Myocyte (in vitro differentiated cells): ENCODE measurements at regions not wholly inside any gene's neighbourhood (a gene's known extent, or its start where the extent isn't known, plus 50 kb on each side); places are given as distances from the start of the nearest gene placed in this dataset.

ENCODE experiments used
- DNase-seq: peaks from one replicate; pipeline ENCODE4 v3.0.0-alpha.2; 2012; ENCODE audit warnings: low read depth

DNA sequence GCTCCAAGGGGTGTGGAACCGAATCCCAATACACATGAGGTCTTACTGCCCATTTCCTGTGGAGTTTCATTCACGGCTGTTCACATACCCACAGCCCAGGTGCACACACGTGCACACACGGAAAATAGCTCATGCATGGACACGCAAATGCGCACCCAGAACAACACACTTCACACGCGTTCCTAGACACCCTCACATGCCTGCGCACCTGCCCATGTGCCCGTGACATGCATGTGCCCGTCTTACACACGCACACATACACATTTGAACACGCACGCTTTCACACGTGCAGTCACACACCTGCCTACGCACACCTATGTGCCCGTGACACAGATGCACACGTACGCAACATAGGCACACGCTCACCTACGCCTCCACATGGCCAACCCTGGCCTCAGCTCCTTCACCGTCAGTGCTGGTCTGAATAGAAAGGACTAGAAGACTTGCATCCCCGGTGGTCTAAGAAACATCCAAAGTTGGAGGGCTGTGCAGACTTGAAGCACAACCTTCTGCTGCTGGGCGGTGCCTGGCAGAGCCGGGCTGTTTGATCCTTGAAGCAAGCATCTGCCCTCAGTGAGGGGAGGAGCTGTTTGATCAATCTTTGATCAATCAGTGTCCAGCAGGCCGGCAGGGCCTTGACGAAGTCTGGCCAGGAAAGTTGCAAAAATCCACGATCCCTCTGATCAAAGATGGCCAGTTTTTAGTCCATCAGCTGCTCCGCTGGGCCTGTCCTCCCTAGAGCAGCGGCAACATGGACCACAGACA is 164.7 kb downstream of the OLFM1 start:
- no peak for DNase-seq

DNA sequence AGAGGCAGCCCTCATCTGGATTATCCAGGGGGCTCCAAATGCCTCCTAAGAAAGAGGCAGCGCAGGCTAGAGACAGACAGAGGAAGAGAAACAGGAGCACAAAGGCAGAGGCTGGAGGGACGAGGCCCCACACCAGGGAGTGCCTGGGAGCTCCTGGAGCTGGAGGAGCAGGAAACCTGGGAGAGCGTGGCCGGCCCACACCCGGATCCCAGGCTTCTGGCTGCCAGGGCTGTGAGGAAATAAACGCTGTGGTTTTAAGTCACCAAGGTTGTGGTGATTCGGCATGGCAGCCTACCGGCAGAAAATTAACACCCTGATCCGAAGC is 165.5 kb downstream of the OLFM1 start:
- DNase-seq, result no peak

DNA sequence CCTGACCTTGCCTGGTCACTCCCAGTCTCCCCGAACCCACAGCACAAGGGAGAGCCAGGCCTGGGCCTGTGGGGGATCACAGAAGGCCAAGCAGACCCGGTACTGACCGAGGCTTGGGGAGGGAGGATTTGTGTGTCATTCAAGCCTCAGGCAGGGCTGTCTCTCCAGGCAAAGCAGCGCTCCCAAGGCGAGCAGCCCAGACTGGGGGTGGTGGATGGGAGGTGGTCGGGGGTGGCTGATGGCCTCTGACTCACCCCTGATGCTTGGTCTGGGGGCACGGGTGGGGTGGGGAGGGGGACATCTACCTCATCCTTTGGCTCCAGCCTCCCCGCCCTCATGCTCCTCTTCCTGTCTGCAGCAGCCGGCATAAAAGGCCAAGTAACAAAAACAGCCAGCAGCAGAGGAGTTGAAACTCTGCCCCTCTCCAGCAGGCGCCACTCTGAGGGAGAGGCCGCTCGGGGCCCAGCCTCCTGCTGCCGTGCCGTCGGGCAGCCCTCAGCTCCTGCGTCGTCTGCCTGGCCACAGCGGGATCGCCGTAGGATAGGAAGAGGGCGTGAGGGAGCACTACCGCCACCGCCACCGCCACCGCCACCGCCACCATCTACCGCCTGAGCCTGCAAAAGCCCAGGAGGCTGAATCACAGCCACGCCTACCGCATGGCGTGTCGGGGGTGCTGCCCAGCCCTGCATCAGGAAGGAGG is 166.0 kb downstream of the OLFM1 start:
- DNase-seq, result no peak

DNA sequence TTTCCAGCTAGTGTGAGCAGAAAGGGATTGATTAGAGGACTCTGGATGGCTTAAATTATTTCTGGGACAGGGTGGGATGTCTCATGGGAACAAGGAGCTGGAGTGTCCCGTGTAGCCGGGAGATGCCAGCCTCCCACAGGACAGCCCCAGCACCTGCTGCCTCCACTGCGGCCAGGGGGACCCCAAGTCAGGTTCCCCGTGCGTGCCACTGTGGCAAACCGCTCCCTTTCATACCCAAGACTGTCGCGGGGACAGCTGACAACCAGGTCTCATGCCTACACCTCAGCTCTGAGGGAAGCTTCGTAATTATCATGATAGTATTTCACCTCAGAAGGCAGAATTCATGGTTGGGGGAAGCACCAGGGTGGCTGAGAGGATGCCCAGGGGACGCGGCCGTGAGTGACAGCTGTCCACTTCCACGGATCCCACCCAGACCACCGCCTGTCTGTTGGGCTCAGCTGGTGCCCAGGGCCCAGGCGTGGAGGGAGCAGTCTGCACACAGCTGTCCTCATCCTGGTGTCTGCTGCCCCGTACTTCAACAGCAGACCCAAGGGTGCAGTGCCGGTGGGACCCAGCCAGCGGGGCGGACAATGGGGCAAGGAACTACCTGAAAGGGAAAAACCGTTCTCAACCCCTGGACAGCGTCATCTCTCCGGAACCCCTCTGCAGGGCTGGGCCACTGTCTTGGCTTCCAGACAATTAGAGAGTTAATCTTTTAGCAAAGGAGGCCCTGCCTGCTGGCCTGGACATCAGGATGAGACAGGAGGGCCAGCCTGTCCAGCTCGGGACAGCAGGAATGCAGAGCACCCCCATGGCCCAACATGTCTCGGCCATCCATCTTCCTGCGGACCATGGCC is 166.9 kb downstream of the OLFM1 start:
- DNase-seq, result no peak

DNA sequence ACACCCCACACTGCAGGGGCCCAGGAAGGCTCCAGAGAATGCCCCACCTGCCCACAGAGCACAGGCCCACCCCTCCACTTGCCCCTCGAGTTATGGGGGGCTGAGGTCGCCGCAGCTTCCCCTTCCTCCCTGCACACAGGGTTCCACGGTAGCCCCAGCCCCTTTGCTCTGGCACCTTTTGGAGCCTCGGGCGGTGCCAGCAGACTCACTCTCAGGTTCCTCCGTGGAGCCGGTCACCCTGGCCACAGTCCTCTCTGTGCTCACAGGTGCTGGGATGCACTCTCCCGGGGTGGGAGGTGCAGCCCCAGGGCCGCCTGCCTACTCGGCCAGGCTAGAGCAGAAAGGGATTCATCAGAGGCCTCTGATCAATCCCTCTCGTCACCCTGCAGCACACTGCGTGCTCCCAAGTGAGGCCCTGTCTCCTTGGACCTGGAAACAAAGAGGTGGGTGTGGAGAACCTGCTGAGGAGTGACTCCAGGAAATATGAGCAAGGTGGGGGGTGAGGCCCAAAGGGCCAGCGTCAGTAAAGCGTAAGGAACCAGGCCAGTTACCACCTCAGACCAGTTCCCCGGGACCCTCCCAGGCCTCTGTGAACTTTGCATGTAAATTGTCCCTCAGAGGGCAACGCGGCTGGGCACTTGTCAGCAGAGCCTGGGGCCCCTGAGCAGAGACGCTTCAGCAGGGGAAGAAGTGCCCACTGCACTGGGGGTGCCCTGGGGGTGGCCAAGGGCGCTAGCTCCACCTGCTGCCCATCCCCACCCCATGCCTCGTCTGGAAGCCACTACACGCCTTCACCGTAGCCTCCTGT is 167.8 kb downstream of the OLFM1 start:
- DNase-seq, result no peak

DNA sequence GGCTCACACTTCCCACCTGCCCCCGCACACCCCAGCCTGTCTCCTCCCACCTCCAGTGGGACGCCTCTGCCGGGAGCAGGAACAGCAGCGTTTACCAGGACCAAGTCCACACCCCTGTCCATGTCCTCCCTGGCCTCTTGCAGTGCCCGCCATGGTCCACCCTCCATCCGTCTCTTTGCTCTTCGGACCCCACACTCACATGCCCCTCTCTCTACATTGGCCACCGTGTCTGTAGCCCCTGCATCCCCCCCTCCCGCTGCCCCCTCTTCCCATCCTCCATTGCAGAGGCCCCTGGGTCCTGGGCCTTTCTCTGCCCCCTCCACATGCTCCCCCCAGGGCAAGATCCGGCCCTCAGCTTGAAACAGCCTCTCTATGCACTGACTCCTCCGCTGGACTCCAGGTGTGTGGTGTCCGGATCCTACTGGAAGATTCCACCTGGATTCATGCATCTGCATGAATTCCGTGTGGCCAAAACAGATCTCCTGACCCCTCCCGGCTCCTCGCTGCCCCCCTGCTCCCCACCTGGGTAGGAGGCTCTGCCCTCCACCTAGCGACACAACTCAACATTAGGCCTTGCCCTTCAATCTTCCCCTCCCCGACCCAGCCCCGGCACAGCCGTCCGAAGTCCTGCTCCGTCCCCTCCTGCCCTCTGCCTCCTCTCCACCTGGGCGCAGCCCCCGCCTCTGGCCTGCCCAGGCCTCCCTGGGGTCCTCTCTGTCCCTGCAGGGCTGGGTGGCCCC is 168.5 kb downstream of the OLFM1 start:
- DNase-seq, result no peak

DNA sequence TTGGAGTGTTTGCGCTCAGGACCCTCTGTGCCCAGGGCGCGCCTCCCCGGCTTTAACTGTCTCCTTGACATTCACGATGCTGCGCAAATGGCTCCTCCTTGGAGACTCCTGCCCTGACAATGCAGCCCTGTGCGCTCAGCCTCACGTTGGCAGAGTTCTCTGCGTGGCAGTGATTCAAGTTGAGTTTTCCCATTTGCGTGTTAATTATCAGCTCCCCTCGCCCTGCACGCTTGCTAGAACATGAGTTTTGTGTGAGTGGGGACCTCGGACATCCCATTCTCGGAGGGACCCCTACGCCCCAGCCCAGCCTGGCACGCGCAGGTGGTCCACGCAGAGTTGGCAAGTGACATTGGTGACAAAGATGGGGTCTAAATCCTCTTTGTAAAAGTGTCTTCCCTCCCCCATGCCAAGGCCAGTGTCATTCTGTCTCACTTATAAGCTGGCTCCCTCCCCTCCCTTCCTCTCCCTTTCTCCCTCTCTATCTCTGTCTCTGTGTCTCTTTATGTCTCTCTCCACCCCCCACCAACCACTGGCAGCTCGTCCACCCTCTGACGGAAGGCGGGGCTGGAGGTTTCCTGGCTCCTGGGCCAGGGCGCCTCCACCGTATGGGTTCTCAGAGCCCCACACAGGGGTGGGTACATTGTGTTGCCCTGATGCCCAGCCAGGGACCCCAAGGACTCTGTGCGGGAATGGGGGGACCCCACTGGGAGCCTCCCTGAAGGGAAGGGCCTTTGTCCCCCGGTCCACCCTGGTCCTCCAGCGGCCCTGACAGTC is 169.3 kb downstream of the OLFM1 start:
- no peak for DNase-seq

DNA sequence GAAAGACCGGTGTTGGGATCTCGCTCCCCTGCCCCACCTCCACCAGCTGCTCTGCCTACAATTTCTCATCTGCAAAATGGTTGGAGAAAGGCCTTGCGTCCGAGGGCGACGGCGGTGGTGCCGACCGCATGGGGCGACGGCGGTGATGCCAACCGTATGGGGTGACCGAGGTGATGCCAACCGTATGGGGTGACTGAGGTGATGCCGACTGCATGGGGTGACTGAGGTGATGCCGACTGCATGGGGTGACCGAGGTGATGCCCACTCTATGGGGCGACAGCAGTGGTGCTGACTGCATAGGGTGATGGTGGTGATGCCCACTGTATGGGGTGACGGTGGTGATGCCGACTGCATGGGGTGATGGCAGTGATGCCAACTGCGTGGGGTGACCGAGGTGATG is 171.0 kb downstream of the OLFM1 start:
- no peak for DNase-seq

DNA sequence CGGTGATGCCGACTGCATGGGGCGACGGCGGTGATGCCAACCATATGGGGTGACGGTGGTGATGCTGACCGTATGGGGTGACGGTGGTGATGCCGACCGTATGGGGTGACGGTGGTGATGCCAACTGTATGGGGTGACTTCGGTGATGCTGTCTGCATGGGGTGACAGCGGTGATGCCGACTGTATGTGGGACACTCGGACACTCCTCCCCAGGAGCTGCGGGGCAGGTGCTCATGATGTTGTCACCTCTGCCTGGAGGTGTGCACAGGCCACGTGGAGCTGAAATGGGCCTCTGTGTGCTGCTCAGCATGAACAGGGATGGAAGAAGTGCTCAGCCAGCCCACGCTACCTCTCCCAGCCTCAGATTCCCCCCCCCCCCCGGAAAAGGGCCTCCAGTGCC is 171.8 kb downstream of the OLFM1 start:
- DNase-seq, result no peak

DNA sequence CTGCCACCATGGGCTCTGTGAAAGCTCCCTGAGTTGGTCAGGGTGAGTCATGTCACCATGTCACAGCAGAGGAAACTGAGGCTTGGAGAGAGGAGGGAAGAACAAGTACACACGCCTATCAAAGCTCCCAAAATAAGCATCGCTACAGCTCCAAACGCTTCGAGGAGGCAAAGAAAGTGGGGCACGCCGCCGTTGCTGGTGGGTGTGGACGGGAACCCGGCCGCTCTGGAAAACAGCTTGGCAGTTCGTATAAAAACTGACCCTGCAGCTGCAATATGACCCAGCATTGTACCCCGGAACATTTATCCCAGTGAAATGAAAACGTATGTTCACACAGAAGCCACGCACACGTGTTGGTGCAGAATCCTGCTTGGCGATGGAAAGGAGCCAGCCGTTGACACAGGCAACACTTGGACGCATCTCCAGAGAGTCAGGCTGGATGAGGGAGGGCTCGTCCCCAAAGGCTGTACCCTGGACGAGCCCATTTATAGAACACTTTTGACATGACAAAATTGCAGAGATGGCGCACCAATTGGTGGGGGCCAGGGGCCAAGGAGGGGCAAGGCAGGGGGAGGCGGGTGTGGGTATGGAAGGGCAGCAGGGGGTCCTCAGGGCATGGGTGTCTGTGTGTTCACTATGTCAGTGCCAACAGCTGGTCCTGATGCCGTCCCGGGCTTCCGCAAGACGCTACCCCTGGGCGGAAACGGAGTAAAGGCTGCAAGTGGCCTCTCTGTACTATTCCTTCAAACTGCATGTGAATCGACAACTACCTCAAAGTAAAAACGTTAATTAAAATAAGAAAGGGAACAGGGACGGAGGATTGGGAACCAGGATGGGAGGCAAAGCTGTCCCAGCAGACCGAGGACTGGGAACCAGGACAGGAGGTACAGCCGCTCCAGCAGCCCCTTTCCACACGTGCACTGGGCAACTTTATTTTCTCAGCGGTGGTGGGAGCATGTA is 173.0 kb downstream of the OLFM1 start:
- DNase-seq, result no peak

DNA sequence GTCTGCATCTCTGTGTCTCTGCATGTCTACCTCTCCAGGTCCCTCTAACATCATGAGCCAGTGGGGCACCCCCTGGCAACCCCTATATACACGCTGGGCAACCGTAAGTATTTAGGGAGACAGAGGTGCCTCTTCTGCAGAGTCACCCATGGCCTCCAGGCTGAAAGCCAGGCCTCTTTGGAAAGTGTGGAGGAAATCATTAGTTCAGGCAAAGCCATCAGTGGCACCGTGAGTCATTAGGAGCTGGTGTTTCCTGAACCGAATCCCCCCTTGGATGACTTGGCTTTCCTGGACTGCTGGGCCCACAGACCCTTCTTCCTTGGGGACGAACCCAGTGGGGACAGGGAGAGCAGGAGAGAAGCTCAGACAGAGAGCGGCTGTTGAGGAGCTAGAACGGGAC is 174.8 kb downstream of the OLFM1 start:
- DNase-seq, result no peak

DNA sequence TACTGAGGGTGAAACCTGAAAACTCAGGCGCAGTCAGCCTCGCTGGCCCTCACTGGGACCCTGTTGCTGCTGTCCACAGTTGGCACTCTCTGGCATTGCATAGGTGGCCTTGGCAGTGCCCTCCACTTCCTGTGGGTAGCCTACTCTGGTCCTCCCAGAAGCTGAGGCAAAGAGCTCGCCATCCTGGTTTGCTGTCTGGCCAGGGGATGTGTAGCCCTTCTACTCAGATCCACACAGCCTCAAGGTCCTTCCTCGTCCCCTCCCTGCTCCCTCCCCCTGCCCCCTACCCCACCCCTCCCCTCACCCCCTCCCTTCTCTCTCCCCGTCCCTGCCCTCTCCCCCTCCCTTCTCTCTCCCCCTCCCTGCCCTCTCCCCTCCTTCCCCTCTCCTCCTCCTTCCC is 176.0 kb downstream of the OLFM1 start:
- no peak for DNase-seq

DNA sequence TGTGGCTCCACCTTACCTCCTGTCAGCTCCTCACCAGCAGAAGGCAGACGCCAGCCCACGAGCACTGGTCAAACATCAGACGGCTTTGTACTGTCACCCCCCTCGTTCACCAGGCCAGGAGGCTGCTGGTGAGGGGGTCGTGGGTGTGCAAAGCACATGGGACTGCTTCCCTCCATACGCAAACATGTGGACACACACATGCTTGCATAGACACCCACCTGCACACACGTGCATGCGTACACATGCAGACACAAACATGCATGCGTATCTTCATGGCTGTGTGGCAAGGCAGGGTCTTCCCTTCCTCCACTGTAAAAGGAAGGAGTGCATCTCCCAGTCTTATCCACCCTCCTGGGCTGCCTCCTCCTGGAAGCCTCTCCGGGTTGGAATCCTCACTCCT is 178.5 kb downstream of the OLFM1 start:
- DNase-seq, result no peak

DNA sequence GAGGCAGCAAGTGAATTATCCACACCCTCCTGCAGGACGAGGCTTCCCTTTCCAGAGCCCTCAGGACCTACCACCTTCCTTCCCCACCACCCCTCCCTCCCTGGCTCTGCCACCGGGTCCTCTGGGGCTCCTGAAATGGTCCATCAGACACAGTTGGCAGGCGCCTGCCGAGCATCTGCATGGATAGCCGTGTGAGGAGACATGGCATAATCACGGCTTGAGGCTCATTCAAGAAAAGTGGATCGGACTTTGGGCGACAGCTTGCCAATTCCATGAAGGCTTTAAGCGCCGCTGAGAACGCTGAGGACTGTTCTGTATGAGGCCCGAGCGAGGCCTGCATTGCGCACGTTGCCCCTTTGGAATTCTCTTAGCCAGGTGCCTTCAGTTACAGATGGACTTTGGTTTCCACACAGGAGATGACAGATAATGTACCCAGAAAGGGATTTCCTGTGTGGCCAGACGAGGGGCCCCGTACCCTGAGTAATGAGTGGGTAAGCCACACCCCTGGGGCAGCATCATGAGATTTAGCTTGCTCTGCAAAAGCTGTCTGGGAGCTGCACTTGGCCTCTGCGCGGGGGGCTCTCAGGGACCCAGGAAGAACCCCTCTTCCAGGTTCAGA is 179.8 kb downstream of the OLFM1 start:
- no peak for DNase-seq

DNA sequence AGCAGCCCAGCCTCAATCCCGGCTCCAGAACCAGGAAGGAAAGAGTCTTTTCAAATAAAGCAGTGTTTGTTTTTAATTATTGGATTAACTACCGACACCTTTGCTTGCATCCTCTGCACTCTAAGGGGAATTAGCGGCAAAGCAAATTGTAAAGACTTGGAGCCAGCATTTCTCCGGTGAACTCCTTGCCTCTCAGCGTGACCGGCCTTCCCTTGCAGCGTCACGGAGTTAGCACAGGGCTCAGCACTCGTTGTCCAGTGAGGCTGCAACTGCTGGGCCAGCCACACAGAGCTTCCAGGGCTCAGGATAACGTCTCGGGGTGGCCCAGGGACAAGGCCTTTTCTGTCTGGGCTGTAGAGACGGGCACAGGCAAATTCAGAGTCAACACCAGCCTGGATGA is 180.6 kb downstream of the OLFM1 start:
- DNase-seq, result no peak

DNA sequence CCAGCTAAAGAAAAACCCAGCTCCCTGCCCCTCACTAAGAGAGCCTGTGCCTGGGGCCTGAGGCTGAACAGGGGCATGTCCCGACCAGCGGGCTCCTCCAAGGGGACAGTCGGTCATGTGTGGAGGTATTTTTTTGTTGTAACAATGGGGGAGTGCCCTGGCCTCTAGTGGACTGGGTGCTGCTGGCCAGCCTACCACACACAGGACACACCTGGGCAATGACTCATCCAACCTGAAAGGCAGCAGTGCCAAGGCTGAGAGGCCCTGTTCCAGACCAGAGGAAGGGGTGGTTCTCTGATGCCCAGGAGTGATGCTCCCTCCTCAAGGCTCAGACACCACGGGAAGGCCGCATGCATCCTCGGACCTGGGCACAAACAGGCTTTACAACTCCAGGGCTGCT is 181.5 kb downstream of the OLFM1 start:
- DNase-seq, result no peak

DNA sequence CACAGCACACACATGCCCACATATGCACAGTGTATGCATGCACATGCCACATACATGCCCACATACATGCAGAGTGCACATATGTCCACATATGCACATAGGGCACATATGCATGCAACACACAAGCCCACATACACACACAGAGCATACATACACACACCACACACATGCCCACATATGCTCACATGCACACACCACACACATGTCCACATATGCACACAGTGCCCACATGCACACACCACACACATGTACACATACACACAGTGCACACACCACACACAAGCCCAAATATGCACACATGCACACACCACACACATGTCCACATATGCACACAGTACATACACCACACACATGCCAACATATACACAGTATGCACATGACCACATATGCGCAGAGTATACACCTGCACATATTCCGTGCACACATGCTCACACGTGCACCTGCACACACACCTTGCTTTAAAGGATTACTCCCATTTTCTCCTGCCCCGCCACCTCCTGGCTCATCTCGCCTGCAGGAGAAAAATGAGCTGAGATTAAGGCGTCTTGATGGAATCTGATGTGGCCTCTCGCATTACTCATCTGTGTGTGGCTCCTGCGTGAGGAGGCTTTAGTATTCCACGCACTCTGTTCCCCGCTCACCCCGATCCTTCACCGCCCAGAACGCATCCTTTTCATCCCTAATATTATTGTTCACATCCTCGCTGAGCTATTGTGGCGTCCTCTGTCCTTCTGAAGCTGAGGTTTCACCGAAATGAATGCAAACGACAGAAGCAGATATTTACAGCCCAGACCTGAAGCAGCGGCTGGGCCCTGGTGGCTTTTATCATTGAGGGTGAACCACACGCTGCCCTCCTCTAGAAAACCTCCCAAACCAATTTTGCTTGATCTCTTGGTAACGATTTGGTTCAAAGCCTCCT is 182.7 kb downstream of the OLFM1 start:
- DNase-seq, result no peak
